ENCODE measurements at regions not wholly inside any gene's neighbourhood (a gene's known extent, or its start where the extent isn't known, plus 50 kb on each side); places are given as distances from the start of the nearest gene placed in this dataset.
"Not testable (repeated sequence)": the region's sequence is repeated elsewhere in the genome, so short reads cannot be mapped to it uniquely, and the experiment has no call there.

DNA sequence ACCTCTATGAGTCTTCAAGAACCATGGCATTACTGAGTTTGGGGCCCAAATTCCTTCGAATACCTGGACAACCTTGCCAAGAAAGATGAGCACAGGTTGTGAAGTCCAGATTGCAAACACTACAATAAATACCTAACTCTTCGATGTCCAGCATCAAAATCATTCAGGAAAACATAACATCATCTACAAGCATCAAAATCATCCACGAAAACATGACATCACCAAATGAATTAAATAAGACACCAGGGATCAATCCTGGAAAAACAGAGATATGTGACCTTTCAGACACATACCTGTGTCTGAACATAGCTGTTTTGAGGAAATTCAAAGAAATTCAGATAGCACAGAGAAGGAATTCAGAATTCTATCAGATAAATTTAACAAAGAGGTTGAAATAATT is 262.0 kb upstream of the KITLG start:
- TF ChIP-seq, protein P1, sequence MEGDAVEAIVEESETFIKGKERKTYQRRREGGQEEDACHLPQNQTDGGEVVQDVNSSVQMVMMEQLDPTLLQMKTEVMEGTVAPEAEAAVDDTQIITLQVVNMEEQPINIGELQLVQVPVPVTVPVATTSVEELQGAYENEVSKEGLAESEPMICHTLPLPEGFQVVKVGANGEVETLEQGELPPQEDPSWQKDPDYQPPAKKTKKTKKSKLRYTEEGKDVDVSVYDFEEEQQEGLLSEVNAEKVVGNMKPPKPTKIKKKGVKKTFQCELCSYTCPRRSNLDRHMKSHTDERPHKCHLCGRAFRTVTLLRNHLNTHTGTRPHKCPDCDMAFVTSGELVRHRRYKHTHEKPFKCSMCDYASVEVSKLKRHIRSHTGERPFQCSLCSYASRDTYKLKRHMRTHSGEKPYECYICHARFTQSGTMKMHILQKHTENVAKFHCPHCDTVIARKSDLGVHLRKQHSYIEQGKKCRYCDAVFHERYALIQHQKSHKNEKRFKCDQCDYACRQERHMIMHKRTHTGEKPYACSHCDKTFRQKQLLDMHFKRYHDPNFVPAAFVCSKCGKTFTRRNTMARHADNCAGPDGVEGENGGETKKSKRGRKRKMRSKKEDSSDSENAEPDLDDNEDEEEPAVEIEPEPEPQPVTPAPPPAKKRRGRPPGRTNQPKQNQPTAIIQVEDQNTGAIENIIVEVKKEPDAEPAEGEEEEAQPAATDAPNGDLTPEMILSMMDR (IDR thresholded peaks at IDR 0.05; ENCODE audit: low read length, missing control alignments): no peak
- no peak for DNase-seq (ENCODE audit: low read depth)
- no peak overlapping the region for H3K4me3 ChIP-seq (replicated peaks; ENCODE audit: low read depth, low read length)

DNA sequence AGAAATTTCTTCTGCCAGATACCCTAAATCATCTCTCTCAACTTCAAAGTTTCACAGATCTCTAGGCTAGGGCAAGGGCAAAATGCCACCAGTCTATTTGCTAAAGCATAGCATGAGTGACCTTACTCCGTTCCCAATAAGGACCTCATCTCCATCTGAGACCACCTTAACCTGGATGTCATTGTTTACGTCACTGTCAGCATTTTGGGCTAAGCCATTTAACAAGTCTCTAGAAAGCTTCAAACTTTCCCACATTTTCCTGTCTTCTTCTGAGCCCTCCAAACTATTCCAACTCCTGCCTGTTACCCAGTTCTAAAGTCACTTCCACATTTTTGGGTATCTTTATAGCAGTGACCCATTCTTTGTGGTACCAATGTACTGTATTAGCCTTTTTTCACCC is 259.2 kb upstream of the KITLG start:
- TF ChIP-seq, protein P1 (IDR thresholded peaks at IDR 0.05; ENCODE audit: low read length, missing control alignments): no peak
- H3K4me3 ChIP-seq (replicated peaks; ENCODE audit: low read depth, low read length): no peak overlapping the region
- no peak for DNase-seq (ENCODE audit: low read depth)

DNA sequence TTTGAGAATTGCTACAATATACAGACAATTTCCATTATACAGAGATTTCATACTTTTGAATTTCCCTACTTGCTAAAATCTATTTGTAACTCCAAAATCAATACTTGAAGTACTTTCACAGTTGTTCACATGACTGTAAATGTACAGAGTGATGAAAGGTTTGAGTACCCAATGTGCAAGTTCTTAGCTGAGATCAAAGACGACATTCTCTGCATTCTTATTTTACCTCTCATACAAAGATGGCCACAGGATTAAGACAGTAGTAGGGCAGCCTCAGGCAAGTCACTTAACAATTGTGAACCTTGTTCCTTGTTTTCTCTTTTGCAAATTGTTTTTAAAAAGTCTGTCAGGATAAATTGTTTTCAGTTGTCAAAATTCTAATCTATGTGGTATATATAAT is 255.9 kb upstream of the KITLG start:
- no peak overlapping the region for H3K4me3 ChIP-seq (replicated peaks; ENCODE audit: low read depth, low read length)
- peak; percentile 6 for DNase-seq (ENCODE audit: low read depth)
- TF ChIP-seq, protein P1 (IDR thresholded peaks at IDR 0.05; ENCODE audit: low read length, missing control alignments): no peak

DNA sequence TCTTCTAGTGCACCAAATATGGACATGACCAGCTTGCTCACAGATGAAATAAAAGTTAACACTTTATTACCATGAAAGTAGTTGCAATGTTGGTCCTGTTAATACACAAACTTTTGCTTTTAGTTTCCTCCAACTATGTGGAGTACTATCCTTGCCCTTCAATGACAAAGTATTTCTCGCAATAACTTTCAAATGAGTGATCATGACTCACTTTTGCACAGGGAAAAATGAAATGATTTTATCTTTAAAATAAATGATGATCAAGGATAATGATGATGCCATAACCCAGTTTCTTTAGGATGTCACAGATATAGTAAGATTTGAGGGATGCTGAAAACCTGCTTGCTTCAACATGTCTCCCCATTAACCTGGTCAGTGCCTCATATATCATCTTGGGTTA is 254.0 kb upstream of the KITLG start:
- TF ChIP-seq, protein P1 (IDR thresholded peaks at IDR 0.05; ENCODE audit: low read length, missing control alignments): no peak
- DNase-seq (ENCODE audit: low read depth): peak; percentile 0
- H3K4me3 ChIP-seq (replicated peaks; ENCODE audit: low read depth, low read length): no peak overlapping the region

DNA sequence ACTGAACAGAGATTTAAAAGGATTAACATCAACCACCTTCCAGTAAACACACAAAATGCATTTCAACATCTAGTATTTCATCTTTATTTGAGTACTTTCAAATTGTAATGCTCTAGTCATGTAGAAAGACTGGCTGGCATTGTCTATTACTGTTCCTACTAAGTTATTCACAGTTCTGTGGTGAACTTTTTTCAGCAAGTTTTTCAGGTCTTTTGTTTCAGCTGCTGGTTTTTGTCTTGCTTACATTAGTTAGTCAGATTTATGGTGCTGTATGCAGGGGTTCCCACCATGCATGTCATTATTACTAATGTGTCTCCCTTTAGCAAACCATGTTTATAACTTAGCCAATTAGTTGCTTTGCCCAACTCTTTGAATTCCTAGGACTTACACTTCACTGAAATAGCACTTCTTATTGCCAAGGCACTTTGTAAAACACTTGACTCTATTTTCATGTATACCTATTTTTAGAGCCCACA is 253.4 kb upstream of the KITLG start:
- TF ChIP-seq, protein P1 (IDR thresholded peaks at IDR 0.05; ENCODE audit: low read length, missing control alignments): no peak

DNA sequence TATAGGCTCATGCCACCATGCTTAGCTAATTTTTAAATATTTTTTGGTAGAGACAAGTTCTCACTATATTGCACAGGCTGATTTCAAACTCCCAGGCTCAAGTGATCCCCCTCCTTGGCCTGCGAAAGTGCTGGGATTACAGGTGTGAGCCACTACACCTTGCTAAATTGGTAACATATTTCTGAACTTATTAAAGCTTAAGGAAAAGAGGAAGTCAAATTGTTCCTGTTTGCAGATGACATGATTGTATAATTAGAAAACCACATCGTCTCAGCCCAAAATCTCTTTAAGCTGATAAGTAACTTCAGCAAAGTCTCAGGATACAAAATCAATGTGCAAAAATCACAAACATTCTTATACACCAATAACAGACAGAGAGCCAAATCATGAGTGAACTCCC is 248.3 kb upstream of the KITLG start:
- not testable (repeated sequence) for DNase-seq (ENCODE audit: low read depth)

More for the DNA sequence above, 253.4 kb upstream of the KITLG start:
- no peak overlapping the region for H3K4me3 ChIP-seq (replicated peaks; ENCODE audit: low read depth, low read length)
- DNase-seq (ENCODE audit: low read depth): no peak

DNA sequence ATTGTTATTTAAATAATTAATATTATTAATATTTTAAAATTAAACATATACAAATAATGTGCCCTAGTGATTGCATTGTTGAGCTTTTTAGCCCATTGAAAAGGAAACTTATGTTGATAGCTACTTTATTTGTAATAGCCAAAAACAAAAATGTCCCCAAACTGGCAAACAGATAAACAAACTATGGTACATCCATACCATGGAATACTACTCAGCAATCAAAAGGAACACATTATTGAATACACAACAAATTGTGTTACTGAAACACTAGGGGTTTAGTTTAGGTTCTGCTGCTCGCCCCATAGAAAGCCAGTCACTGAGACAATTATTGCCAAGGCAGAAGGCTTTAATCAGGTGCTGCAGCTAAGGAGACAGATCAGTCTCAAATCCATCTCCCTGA is 239.7 kb upstream of the KITLG start:
- DNase-seq (ENCODE audit: low read depth): no peak
- H3K4me3 ChIP-seq (replicated peaks; ENCODE audit: low read depth, low read length): no peak overlapping the region

More for the DNA sequence above, 248.3 kb upstream of the KITLG start:
- not testable (repeated sequence) for H3K4me3 ChIP-seq (replicated peaks; ENCODE audit: low read depth, low read length)

More for the DNA sequence above, 239.7 kb upstream of the KITLG start:
- TF ChIP-seq, protein P1 (IDR thresholded peaks at IDR 0.05; ENCODE audit: low read length, missing control alignments): no peak
